ENCODE measurements at regions not wholly inside any gene's neighbourhood (a gene's known extent, or its start where the extent isn't known, plus 50 kb on each side); places are given as distances from the start of the nearest gene placed in this dataset.

DNA sequence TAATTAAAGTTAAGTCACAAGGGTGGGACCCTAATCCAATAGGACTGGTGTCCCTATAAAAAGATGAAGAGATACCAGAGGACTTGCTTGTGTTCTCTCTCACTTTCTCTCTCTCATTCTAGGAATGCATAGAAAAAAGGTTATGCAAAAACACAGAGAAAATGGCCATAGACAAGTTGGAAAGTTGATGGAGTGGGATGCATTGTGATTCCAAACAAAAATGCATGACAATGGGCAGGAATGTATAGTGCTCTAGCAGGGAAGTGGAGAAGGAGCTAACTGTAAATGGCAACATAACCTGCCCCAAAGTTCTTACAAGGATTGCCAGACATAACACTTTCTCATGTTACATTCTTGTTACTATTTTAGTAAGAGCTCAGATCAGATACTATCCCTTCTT lies 301.6 kb upstream of the LRATD1 start:
- no peaks in the 10 kb centered on the region for H3K36me3 ChIP-seq (ENCODE audit: control insufficient read depth in 2 of 2, insufficient read depth in 1 of 2, low read length in 2 of 2)
- TF ChIP-seq ZNF341 (tag by site-specific recombination; IDR thresholded peaks at IDR 0.05; ENCODE audit: low read depth) (no peak), ZNF654 (tag by site-specific recombination; IDR thresholded peaks at IDR 0.05; ENCODE audit: low read depth) (no peak), TCF7L2 (IDR thresholded peaks at IDR 0.05; ENCODE audit: borderline replicate concordance, low read depth, low read length) (no peak), ZEB2 (tag by site-specific recombination; IDR thresholded peaks at IDR 0.05) (no peak)
- no peak overlapping the region for H3K4me3 ChIP-seq (ENCODE audit: low read depth, low read length)
- ChIA-PET CTCF (no interaction called here), POLR2A (no interaction called here)
- no peaks in the 10 kb centered on the region for H3K9me3 ChIP-seq (ENCODE audit: control insufficient read depth, insufficient read depth, low read depth, low read length)
- no peaks in the 10 kb centered on the region for H3K4me1 ChIP-seq (ENCODE audit: control insufficient read depth, insufficient read depth, low read length)
- H3K27ac ChIP-seq (ENCODE audit: extremely low read depth, low read depth, low read length): no peak overlapping the region

DNA sequence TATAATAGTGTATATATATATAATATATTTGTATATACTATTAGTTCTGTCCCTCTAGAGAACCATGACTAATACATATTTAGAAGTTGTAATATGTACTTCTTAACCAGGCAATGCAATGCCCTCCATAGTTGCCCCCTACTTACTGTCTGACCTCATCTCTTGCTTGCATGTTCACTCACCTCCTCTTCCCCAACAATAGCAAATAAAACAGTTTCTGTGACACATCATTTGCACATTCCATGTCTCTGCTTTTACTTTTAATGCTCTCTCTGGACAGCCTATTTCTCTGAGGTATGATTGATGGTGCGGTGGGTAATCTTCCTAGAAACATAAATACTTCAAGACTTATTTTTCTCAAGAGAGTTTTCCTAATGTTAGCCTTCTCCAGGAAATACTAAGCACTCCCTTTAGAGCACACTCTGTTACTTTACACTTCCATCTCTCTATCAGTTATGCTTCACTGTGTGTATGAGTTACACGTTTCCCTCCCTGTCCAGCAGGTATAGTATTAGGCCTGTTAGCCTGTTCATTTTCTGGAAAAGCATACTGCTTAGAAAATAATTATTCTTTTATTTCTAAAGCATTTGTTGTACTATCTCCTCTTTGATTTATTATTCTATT lies 295.6 kb upstream of the LRATD1 start:
- CTCF ChIA-PET: no interaction called here
- POLR2A ChIA-PET: no interaction called here
- no peaks in the 10 kb centered on the region for H3K4me1 ChIP-seq (ENCODE audit: control insufficient read depth, insufficient read depth, low read length)
- no peak for TF ChIP-seq ZNF26 (tag by site-specific recombination; IDR thresholded peaks at IDR 0.05)
- TF ChIP-seq RBAK (tag by site-specific recombination; IDR thresholded peaks at IDR 0.05): no peak
- TF ChIP-seq BCL11A (tag by site-specific recombination; IDR thresholded peaks at IDR 0.05; ENCODE audit: low read depth): no peak
- no peak for TF ChIP-seq GLI2 (tag by site-specific recombination; IDR thresholded peaks at IDR 0.05; ENCODE audit: borderline replicate concordance, low read depth)
- TF ChIP-seq ZNF416 (tag by site-specific recombination; IDR thresholded peaks at IDR 0.05): no peak
- TF ChIP-seq, protein P1, sequence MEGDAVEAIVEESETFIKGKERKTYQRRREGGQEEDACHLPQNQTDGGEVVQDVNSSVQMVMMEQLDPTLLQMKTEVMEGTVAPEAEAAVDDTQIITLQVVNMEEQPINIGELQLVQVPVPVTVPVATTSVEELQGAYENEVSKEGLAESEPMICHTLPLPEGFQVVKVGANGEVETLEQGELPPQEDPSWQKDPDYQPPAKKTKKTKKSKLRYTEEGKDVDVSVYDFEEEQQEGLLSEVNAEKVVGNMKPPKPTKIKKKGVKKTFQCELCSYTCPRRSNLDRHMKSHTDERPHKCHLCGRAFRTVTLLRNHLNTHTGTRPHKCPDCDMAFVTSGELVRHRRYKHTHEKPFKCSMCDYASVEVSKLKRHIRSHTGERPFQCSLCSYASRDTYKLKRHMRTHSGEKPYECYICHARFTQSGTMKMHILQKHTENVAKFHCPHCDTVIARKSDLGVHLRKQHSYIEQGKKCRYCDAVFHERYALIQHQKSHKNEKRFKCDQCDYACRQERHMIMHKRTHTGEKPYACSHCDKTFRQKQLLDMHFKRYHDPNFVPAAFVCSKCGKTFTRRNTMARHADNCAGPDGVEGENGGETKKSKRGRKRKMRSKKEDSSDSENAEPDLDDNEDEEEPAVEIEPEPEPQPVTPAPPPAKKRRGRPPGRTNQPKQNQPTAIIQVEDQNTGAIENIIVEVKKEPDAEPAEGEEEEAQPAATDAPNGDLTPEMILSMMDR (tag by site-specific recombination; IDR thresholded peaks at IDR 0.05): no peak
- no peak for TF ChIP-seq ZNF664 (tag by site-specific recombination; IDR thresholded peaks at IDR 0.05)
- no peak for TF ChIP-seq ZNF148 (tag by site-specific recombination; IDR thresholded peaks at IDR 0.05; ENCODE audit: borderline replicate concordance)
- no peak for TF ChIP-seq ZNF248 (tag by site-specific recombination; IDR thresholded peaks at IDR 0.05)
- no peak for TF ChIP-seq ZNF513 (tag by site-specific recombination; IDR thresholded peaks at IDR 0.05)
- TF ChIP-seq ZNF544 (tag by site-specific recombination; IDR thresholded peaks at IDR 0.05): no peak
- TF ChIP-seq ZNF548 (tag by site-specific recombination; IDR thresholded peaks at IDR 0.05): no peak
- no peak for TF ChIP-seq ZBTB8A (tag by site-specific recombination; IDR thresholded peaks at IDR 0.05)
- TF ChIP-seq ZNF202 (tag by site-specific recombination; IDR thresholded peaks at IDR 0.05; ENCODE audit: borderline replicate concordance): no peak
- H3K27ac ChIP-seq (ENCODE audit: extremely low read depth, low read depth, low read length): no peak overlapping the region
- H3K4me3 ChIP-seq (ENCODE audit: low read depth, low read length): no peak overlapping the region
- H3K36me3 ChIP-seq (ENCODE audit: control insufficient read depth in 2 of 2, insufficient read depth in 1 of 2, low read length in 2 of 2): no peaks in the 10 kb centered on the region
- no peaks in the 10 kb centered on the region for H3K9me3 ChIP-seq (ENCODE audit: control insufficient read depth, insufficient read depth, low read depth, low read length)
